ENCODE measurements at regions not wholly inside any gene's neighbourhood (a gene's known extent, or its start where the extent isn't known, plus 50 kb on each side); places are given as distances from the start of the nearest gene placed in this dataset.

- H3K4me3 ChIP-seq (ENCODE audit: low read length), result no peak overlapping the region
Measured at GRCh38 chr10:10223131-10223530, 794.5 kb upstream of the CELF2 start.

GRCh38 chr10:10225136-10225676 is 792.5 kb upstream of the CELF2 start:
- Histone ChIP-seq H3K9me3 (ENCODE audit: low read length) (no peaks in the 10 kb centered on the region), H3K9me2 (replicated peaks; ENCODE audit: insufficient read depth, low read length) (no peaks in the 10 kb centered on the region), H3K4me1 (ENCODE audit: low read length) (peaks cover 8% of the 10 kb centered on the region; the same call in 1 of the 2 replicates), H3K4me3 (ENCODE audit: low read length) (no peak overlapping the region), H3K4me2 (ENCODE audit: low read depth, low read length, poor library complexity, severe bottlenecking) (no peak overlapping the region), H3K9ac (ENCODE audit: low read length) (no peak overlapping the region), H3K27ac (ENCODE audit: low read length) (no peak overlapping the region), H2AFZ (ENCODE audit: low read length) (no peak overlapping the region), H3K36me3 (ENCODE audit: insufficient read depth, low read length) (peaks cover 4% of the 10 kb centered on the region; the same call in 1 of the 2 replicates), H3K27me3 (ENCODE audit: low read length) (no peaks in the 10 kb centered on the region), H4K20me1 (ENCODE audit: insufficient read depth, low read depth, low read length) (no peaks in the 10 kb centered on the region), H3K79me2 (ENCODE audit: low read length) (no peaks in the 10 kb centered on the region)
- DNase-seq, result no peak

More at GRCh38 chr10:10223131-10223530, 794.5 kb upstream of the CELF2 start:
- Histone ChIP-seq H3K79me2 (ENCODE audit: low read length) (no peaks in the 10 kb centered on the region), H3K27ac (ENCODE audit: low read length) (no peak overlapping the region), H3K4me2 (ENCODE audit: low read depth, low read length, poor library complexity, severe bottlenecking) (no peak overlapping the region), H3K9me3 (ENCODE audit: low read length) (no peaks in the 10 kb centered on the region), H3K9ac (ENCODE audit: low read length) (no peak overlapping the region), H3K27me3 (ENCODE audit: low read length) (no peaks in the 10 kb centered on the region), H3K4me1 (ENCODE audit: low read length) (peaks cover 8% of the 10 kb centered on the region; the same call in 1 of the 2 replicates), H3K9me2 (replicated peaks; ENCODE audit: insufficient read depth, low read length) (no peaks in the 10 kb centered on the region), H4K20me1 (ENCODE audit: insufficient read depth, low read depth, low read length) (no peaks in the 10 kb centered on the region), H2AFZ (ENCODE audit: low read length) (0 out of 2 replicates have a peak overlapping the region, but pooled peaks have one; percentile 10), H3K36me3 (ENCODE audit: insufficient read depth, low read length) (peaks cover 4% of the 10 kb centered on the region; the same call in 1 of the 2 replicates)
- DNase-seq, result no peak

- no peak overlapping the region for H3K4me2 ChIP-seq (ENCODE audit: low read depth, low read length, poor library complexity, severe bottlenecking)
- H3K9me3 ChIP-seq (ENCODE audit: low read length), result no peaks in the 10 kb centered on the region
- H4K20me1 ChIP-seq (ENCODE audit: insufficient read depth, low read depth, low read length), result no peaks in the 10 kb centered on the region
- no peaks in the 10 kb centered on the region for H3K27me3 ChIP-seq (ENCODE audit: low read length)
- no peak overlapping the region for H2AFZ ChIP-seq (ENCODE audit: low read length)
- H3K36me3 ChIP-seq (ENCODE audit: insufficient read depth, low read length), result no peaks in the 10 kb centered on the region; the same call in 1 of the 2 replicates
- no peak overlapping the region for H3K4me3 ChIP-seq (ENCODE audit: low read length)
- H3K9ac ChIP-seq (ENCODE audit: low read length), result no peak overlapping the region
- H3K79me2 ChIP-seq (ENCODE audit: low read length), result no peaks in the 10 kb centered on the region
- H3K4me1 ChIP-seq (ENCODE audit: low read length), result peaks cover 15% of the 10 kb centered on the region
- DNase-seq, result no peak
- no peaks in the 10 kb centered on the region for H3K9me2 ChIP-seq (replicated peaks; ENCODE audit: insufficient read depth, low read length)
- no peak overlapping the region for H3K27ac ChIP-seq (ENCODE audit: low read length)
Measured at GRCh38 chr10:10233229-10233628, 784.4 kb upstream of the CELF2 start.

GRCh38 chr10:10235003-10235402 is 782.7 kb upstream of the CELF2 start:
- no peak overlapping the region for H3K27ac ChIP-seq (ENCODE audit: low read length)
- H4K20me1 ChIP-seq (ENCODE audit: insufficient read depth, low read depth, low read length), result no peaks in the 10 kb centered on the region
- 0 out of 2 replicates have a peak overlapping the region, but pooled peaks have one; percentile 55 for H2AFZ ChIP-seq (ENCODE audit: low read length)
- no peaks in the 10 kb centered on the region for H3K9me2 ChIP-seq (replicated peaks; ENCODE audit: insufficient read depth, low read length)
- no peaks in the 10 kb centered on the region for H3K36me3 ChIP-seq (ENCODE audit: insufficient read depth, low read length)
- H3K4me3 ChIP-seq (ENCODE audit: low read length), result no peak overlapping the region
- no peaks in the 10 kb centered on the region for H3K27me3 ChIP-seq (ENCODE audit: low read length)
- no peak overlapping the region for H3K4me2 ChIP-seq (ENCODE audit: low read depth, low read length, poor library complexity, severe bottlenecking)
- no peaks in the 10 kb centered on the region for H3K79me2 ChIP-seq (ENCODE audit: low read length)
- H3K9me3 ChIP-seq (ENCODE audit: low read length), result no peaks in the 10 kb centered on the region
- H3K9ac ChIP-seq (ENCODE audit: low read length), result no peak overlapping the region
- H3K4me1 ChIP-seq (ENCODE audit: low read length), result peaks cover 15% of the 10 kb centered on the region
- no peak for DNase-seq

- no peak overlapping the region for H2AFZ ChIP-seq (ENCODE audit: low read length)
- no peaks in the 10 kb centered on the region for H3K79me2 ChIP-seq (ENCODE audit: low read length)
- H3K27me3 ChIP-seq (ENCODE audit: low read length), result no peaks in the 10 kb centered on the region
- no peak overlapping the region for H3K27ac ChIP-seq (ENCODE audit: low read length)
- H3K4me2 ChIP-seq (ENCODE audit: low read depth, low read length, poor library complexity, severe bottlenecking), result no peak overlapping the region
- no peak overlapping the region for H3K9ac ChIP-seq (ENCODE audit: low read length)
- H4K20me1 ChIP-seq (ENCODE audit: insufficient read depth, low read depth, low read length), result no peaks in the 10 kb centered on the region
- no peaks in the 10 kb centered on the region; the same call in 1 of the 2 replicates for H3K9me3 ChIP-seq (ENCODE audit: low read length)
- no peak overlapping the region for H3K4me3 ChIP-seq (ENCODE audit: low read length)
- H3K36me3 ChIP-seq (ENCODE audit: insufficient read depth, low read length), result no peaks in the 10 kb centered on the region
- no peak for DNase-seq
- H3K4me1 ChIP-seq (ENCODE audit: low read length), result no peaks in the 10 kb centered on the region
- no peaks in the 10 kb centered on the region for H3K9me2 ChIP-seq (replicated peaks; ENCODE audit: insufficient read depth, low read length)
Measured at GRCh38 chr10:10247585-10247984, 770.1 kb upstream of the CELF2 start.

- no peak overlapping the region for H3K4me2 ChIP-seq (ENCODE audit: low read depth, low read length, poor library complexity, severe bottlenecking)
- H3K79me2 ChIP-seq (ENCODE audit: low read length), result no peaks in the 10 kb centered on the region
- H3K9me3 ChIP-seq (ENCODE audit: low read length), result no peaks in the 10 kb centered on the region; the same call in 1 of the 2 replicates
- H4K20me1 ChIP-seq (ENCODE audit: insufficient read depth, low read depth, low read length), result no peaks in the 10 kb centered on the region
- no peak for DNase-seq
- H3K9ac ChIP-seq (ENCODE audit: low read length), result no peak overlapping the region
- H3K4me1 ChIP-seq (ENCODE audit: low read length), result peaks cover 3% of the 10 kb centered on the region; the same call in 1 of the 2 replicates
- no peaks in the 10 kb centered on the region for H3K9me2 ChIP-seq (replicated peaks; ENCODE audit: insufficient read depth, low read length)
- H3K27me3 ChIP-seq (ENCODE audit: low read length), result no peaks in the 10 kb centered on the region
- no peak overlapping the region for H3K27ac ChIP-seq (ENCODE audit: low read length)
- H3K4me3 ChIP-seq (ENCODE audit: low read length), result no peak overlapping the region
- no peak overlapping the region for H2AFZ ChIP-seq (ENCODE audit: low read length)
- no peaks in the 10 kb centered on the region for H3K36me3 ChIP-seq (ENCODE audit: insufficient read depth, low read length)
Measured at GRCh38 chr10:10256860-10257259, 760.8 kb upstream of the CELF2 start.

- H3K27ac ChIP-seq (ENCODE audit: low read length), result no peak overlapping the region
- H3K9ac ChIP-seq (ENCODE audit: low read length), result no peak overlapping the region
- H3K27me3 ChIP-seq (ENCODE audit: low read length), result no peaks in the 10 kb centered on the region
- H3K9me2 ChIP-seq (replicated peaks; ENCODE audit: insufficient read depth, low read length), result no peaks in the 10 kb centered on the region
- H4K20me1 ChIP-seq (ENCODE audit: insufficient read depth, low read depth, low read length), result no peaks in the 10 kb centered on the region
- H3K79me2 ChIP-seq (ENCODE audit: low read length), result no peaks in the 10 kb centered on the region
- no peak overlapping the region for H3K4me2 ChIP-seq (ENCODE audit: low read depth, low read length, poor library complexity, severe bottlenecking)
- no peak overlapping the region for H2AFZ ChIP-seq (ENCODE audit: low read length)
- no peak overlapping the region for H3K4me3 ChIP-seq (ENCODE audit: low read length)
- H3K9me3 ChIP-seq (ENCODE audit: low read length), result no peaks in the 10 kb centered on the region; the same call in 1 of the 2 replicates
- H3K4me1 ChIP-seq (ENCODE audit: low read length), result peaks cover 3% of the 10 kb centered on the region; the same call in 1 of the 2 replicates
- H3K36me3 ChIP-seq (ENCODE audit: insufficient read depth, low read length), result no peaks in the 10 kb centered on the region
- no peak for DNase-seq
Measured at GRCh38 chr10:10259013-10259412, 758.7 kb upstream of the CELF2 start.

GRCh38 chr10:10270126-10271050 is 747.3 kb upstream of the CELF2 start:
- DNase-seq, result no peak
- H3K79me2 ChIP-seq (ENCODE audit: low read length), result no peaks in the 10 kb centered on the region
- H3K27me3 ChIP-seq (ENCODE audit: low read length), result no peaks in the 10 kb centered on the region
- no peaks in the 10 kb centered on the region for H3K9me3 ChIP-seq (ENCODE audit: low read length)
- H3K9me2 ChIP-seq (replicated peaks; ENCODE audit: insufficient read depth, low read length), result no peaks in the 10 kb centered on the region
- H4K20me1 ChIP-seq (ENCODE audit: insufficient read depth, low read depth, low read length), result no peaks in the 10 kb centered on the region
- no peak overlapping the region for H3K9ac ChIP-seq (ENCODE audit: low read length)
- no peaks in the 10 kb centered on the region for H3K4me1 ChIP-seq (ENCODE audit: low read length)
- H2AFZ ChIP-seq (ENCODE audit: low read length), result no peak overlapping the region
- H3K4me2 ChIP-seq (ENCODE audit: low read depth, low read length, poor library complexity, severe bottlenecking), result no peak overlapping the region
- no peak overlapping the region for H3K27ac ChIP-seq (ENCODE audit: low read length)
- no peaks in the 10 kb centered on the region for H3K36me3 ChIP-seq (ENCODE audit: insufficient read depth, low read length)
- H3K4me3 ChIP-seq (ENCODE audit: low read length), result no peak overlapping the region

Measured in Karpas-422 (cell line).